Osteoblast (primary cell): ENCODE measurements at regions not wholly inside any gene's neighbourhood (a gene's known extent, or its start where the extent isn't known, plus 50 kb on each side); places are given as distances from the start of the nearest gene placed in this dataset.

Experiments
- DNase-seq: peaks from one replicate; pipeline ENCODE4 v3.0.0; 2011; ENCODE audit warnings: low spot score, mixed read lengths; ENCODE audit not compliant: insufficient read length; ENCODE audit errors: missing footprints
- H2AFZ ChIP-seq: 2 replicates; pipeline ENCODE4 v1.6.0; 2011; ENCODE audit warnings: mild to moderate bottlenecking, low read length
- H3K27ac ChIP-seq: 2 replicates; pipeline ENCODE4 v1.5.1; 2011; ENCODE audit warnings: mild to moderate bottlenecking, low read depth, low read length, moderate library complexity
- H3K27me3 ChIP-seq: 2 replicates; pipeline ENCODE4 v1.6.0; 2012; ENCODE audit warnings: mild to moderate bottlenecking, control low read depth, inconsistent platforms, low read length, moderate library complexity; ENCODE audit not compliant: insufficient read depth
- H3K36me3 ChIP-seq: 2 replicates; pipeline ENCODE4 v1.5.1; 2011; ENCODE audit warnings: mild to moderate bottlenecking, low read length, control low read depth, moderate library complexity; ENCODE audit not compliant: insufficient read depth
- H3K4me1 ChIP-seq: 2 replicates; pipeline ENCODE4 v1.5.1; 2011; ENCODE audit warnings: mild to moderate bottlenecking, low read length, control low read depth, moderate library complexity; ENCODE audit not compliant: insufficient read depth
- H3K4me2 ChIP-seq: 2 replicates; pipeline ENCODE4 v1.6.0; 2011; ENCODE audit warnings: mild to moderate bottlenecking, low read length; ENCODE audit not compliant: insufficient read depth
- H3K4me3 ChIP-seq: fragments of 200-600 bp; sonication (generic); 3 replicates; pipeline ENCODE4 v1.5.1; 2012; ENCODE audit warnings: mild to moderate bottlenecking, low read length, inconsistent platforms; ENCODE audit not compliant: insufficient read depth
- H3K79me2 ChIP-seq: 2 replicates; pipeline ENCODE4 v1.6.0; 2012; ENCODE audit warnings: mild to moderate bottlenecking, low read length, control low read depth, inconsistent platforms; ENCODE audit not compliant: insufficient read depth
- H3K9me3 ChIP-seq: 2 replicates; pipeline ENCODE4 v1.5.1; 2011; ENCODE audit warnings: low read depth, low read length, control low read depth
- H4K20me1 ChIP-seq: 2 replicates; pipeline ENCODE4 v1.6.0; 2012; ENCODE audit warnings: mild to moderate bottlenecking, low read length, control low read depth; ENCODE audit not compliant: insufficient read depth
- TF ChIP-seq, protein P1 (sequence below): IDR thresholded peaks from 2 replicates; pipeline ENCODE4 v1.5.1; 2011; ENCODE audit warnings: mild to moderate bottlenecking, low read depth, low read length, moderate library complexity; ENCODE audit errors: extremely low read depth

DNA sequence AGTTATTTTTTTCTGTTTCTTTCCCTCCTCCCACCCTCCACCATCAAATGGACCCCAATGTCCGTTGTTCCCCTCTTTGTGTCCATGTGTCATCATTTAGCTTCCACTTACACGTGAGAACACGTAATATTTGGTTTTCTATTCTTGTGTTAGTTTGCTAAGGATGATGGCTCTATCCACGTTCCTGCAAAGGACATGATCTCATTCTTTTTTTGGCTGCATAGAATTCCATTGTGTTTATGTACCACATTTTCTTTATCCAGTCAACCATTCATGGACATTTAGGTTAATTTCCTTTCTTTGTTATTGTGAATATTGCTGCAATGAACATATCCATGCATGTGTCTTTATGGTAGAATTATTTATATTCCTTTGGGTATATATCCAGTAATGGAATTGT is 91.3 kb upstream of the TNP1 start:
- Histone ChIP-seq H4K20me1 (no peaks in the 10 kb centered on the region), H3K27ac (no peak overlapping the region), H3K79me2 (no peaks in the 10 kb centered on the region), H3K4me2 (no peak overlapping the region), H3K36me3 (no peaks in the 10 kb centered on the region), H3K4me1 (no peaks in the 10 kb centered on the region), H3K9me3 (no peaks in the 10 kb centered on the region), H3K27me3 (no peaks in the 10 kb centered on the region), H3K4me3 (no peak overlapping the region), H2AFZ (no peak overlapping the region)
- no peak for DNase-seq
- TF ChIP-seq, protein P1, sequence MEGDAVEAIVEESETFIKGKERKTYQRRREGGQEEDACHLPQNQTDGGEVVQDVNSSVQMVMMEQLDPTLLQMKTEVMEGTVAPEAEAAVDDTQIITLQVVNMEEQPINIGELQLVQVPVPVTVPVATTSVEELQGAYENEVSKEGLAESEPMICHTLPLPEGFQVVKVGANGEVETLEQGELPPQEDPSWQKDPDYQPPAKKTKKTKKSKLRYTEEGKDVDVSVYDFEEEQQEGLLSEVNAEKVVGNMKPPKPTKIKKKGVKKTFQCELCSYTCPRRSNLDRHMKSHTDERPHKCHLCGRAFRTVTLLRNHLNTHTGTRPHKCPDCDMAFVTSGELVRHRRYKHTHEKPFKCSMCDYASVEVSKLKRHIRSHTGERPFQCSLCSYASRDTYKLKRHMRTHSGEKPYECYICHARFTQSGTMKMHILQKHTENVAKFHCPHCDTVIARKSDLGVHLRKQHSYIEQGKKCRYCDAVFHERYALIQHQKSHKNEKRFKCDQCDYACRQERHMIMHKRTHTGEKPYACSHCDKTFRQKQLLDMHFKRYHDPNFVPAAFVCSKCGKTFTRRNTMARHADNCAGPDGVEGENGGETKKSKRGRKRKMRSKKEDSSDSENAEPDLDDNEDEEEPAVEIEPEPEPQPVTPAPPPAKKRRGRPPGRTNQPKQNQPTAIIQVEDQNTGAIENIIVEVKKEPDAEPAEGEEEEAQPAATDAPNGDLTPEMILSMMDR, result no peak

DNA sequence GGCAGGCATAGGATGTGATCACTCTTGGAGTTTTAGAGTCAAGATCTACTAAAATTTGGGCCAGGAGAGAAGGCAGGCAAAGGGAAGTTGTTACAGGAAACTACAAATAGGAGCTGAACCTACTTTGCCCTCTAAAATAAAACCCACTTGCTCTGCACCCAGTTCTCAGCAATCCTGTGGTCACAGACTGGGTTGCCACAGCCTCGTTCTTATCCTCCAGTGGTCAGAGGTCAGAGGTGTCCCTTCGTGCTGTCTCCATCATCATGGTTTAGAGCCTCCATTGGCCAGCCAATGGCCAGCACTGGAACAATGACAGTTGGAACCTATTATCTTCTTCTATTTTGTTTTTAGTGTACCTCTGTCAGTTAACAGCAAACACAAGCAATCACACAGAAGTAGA is 90.7 kb upstream of the TNP1 start:
- H3K27ac ChIP-seq, result no peak overlapping the region
- H3K9me3 ChIP-seq, result no peaks in the 10 kb centered on the region
- H3K36me3 ChIP-seq, result no peaks in the 10 kb centered on the region
- no peaks in the 10 kb centered on the region for H3K79me2 ChIP-seq
- no peak overlapping the region for H2AFZ ChIP-seq
- no peaks in the 10 kb centered on the region for H4K20me1 ChIP-seq
- no peaks in the 10 kb centered on the region for H3K27me3 ChIP-seq
- no peaks in the 10 kb centered on the region for H3K4me1 ChIP-seq
- DNase-seq, result no peak
- no peak overlapping the region for H3K4me3 ChIP-seq
- TF ChIP-seq, protein P1, result no peak
- no peak overlapping the region for H3K4me2 ChIP-seq

DNA sequence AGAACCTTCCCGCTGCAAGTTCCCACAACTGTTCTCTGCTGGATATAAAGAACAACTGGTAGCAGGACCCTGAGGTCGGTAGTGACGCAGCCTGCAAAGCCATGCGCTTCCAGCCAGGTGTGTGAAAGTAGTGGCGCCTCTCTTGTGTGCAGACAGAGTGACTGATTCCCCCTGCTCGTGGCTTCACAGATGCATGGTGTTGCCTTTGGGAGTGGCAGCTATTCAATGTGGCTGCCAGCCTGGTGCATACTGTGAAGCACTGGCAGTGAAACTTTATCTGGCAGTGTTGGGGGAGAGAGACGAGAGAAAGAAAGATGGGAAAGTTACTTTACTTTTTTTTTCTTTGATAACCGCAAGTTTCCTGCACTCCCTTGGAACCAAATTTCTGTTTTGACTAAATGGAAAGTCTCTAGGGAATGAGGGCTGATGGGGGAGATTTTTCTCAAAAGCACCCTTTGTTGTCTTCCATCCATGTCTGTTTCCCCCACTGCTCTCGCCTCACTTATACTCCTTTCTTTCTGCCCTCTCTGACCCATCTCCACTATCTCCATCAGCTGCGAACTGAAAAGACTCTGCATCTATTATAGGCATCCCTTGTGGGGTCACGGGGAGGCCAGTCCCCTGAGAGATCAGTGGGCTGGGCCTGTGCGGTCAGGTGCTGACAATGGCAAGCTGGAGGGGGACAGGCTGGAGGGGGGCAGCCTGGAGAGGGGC is 90.0 kb upstream of the TNP1 start:
- no peaks in the 10 kb centered on the region for H3K9me3 ChIP-seq
- TF ChIP-seq, protein P1, result no peak
- no peak overlapping the region for H3K4me2 ChIP-seq

DNA sequence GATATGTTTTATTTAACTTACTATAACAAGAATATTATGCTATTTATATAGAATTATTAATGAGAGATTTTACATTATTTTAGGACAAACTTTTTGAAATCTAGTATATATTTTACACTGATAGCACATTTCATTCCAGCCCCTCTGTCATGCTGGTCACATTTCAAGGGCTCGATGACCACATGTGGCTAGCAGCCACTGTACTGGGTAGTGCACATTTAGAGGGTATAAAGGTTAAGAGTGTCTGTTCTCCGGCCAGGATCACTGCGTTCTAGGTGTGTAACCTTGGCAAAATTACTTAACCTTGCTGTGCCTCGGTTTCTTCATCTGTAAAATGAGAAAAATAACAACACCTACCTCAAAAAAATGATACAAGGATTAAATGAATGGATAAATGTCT is 87.2 kb upstream of the TNP1 start:
- TF ChIP-seq, protein P1, result no peak
- Histone ChIP-seq H3K4me1 (no peaks in the 10 kb centered on the region), H3K4me3 (no peak overlapping the region), H3K9me3 (no peaks in the 10 kb centered on the region), H3K79me2 (no peaks in the 10 kb centered on the region), H4K20me1 (no peaks in the 10 kb centered on the region), H3K36me3 (no peaks in the 10 kb centered on the region), H3K27me3 (peaks cover 4% of the 10 kb centered on the region), H3K4me2 (no peak overlapping the region), H2AFZ (no peak overlapping the region), H3K27ac (no peak overlapping the region)
- DNase-seq, result no peak

More for the DNA sequence above, 90.0 kb upstream of the TNP1 start:
- no peaks in the 10 kb centered on the region for H3K36me3 ChIP-seq
- no peak for DNase-seq
- H3K79me2 ChIP-seq, result no peaks in the 10 kb centered on the region
- no peak overlapping the region for H3K27ac ChIP-seq
- no peaks in the 10 kb centered on the region for H3K4me1 ChIP-seq
- H3K4me3 ChIP-seq, result no peak overlapping the region
- H3K27me3 ChIP-seq, result no peaks in the 10 kb centered on the region
- H2AFZ ChIP-seq, result no peak overlapping the region
- H4K20me1 ChIP-seq, result no peaks in the 10 kb centered on the region
